HCT116 (cell line): ENCODE measurements at regions not wholly inside any gene's neighbourhood (a gene's known extent, or its start where the extent isn't known, plus 50 kb on each side); places are given as distances from the start of the nearest gene placed in this dataset.

Experiments used
- ATAC-seq: fragments of 200-7000 bp; cut with Tn5 transposase; 2 replicates; pipeline ENCODE4 v1.9.1; 2020; ENCODE audit warnings: mild to moderate bottlenecking, moderate library complexity
- BruUV-seq: library from RNA; stranded (reverse); fragments of 400-500 nt; replicated peaks from 2 replicates; lab custom pipeline; 2021; lab: Mats Ljungman, UMichigan
- CTCF ChIA-PET: fragments of 300-600 bp; sonication (Branson Sonifier 250); formaldehyde crosslinking; loops from one replicate; lab custom pipeline; 2021; ENCODE audit warnings: antibody characterized with exemption; lab: Charles Lee
- POLR2A ChIA-PET: fragments of 300-600, 350-600 bp; sonication (Branson Sonifier 250); formaldehyde crosslinking; loops from one replicate; lab custom pipeline; 2021; ENCODE audit warnings: antibody characterized with exemption; lab: Charles Lee
- RAD21 ChIA-PET, 2 experiments: fragments of 300-600 bp; sonication (Branson Sonifier 250); formaldehyde crosslinking; loops; one replicate each; lab custom pipeline; 2023; ENCODE audit warnings: low total read pairs in 2 of 2; ENCODE audit not compliant: uncharacterized antibody in 2 of 2, unreplicated experiment in 2 of 2, low non-redundant PET in 1 of 2; lab: Charles Lee
- DNase-seq: peaks from one replicate; pipeline ENCODE4 v3.0.0-alpha.2; 2010; ENCODE audit warnings: low read depth, low spot score
- H2AFZ ChIP-seq: fragments of 200-600 bp; shearing (Covaris generic), sonication (generic); 2 replicates; pipeline ENCODE4 v1.6.1; 2017; ENCODE audit warnings: low read depth, mixed run types, mixed read lengths, antibody characterized with exemption, low read length; ENCODE audit not compliant: poor library complexity, severe bottlenecking
- H3K27ac ChIP-seq: 2 replicates; pipeline ENCODE4 v1.5.1; 2012; ENCODE audit warnings: low read depth, low read length
- H3K27me3 ChIP-seq: fragments of 200-600 bp; sonication (generic); 2 replicates; pipeline ENCODE4 v1.6.1; 2016; ENCODE audit warnings: mixed run types, low read length, mixed read lengths; ENCODE audit not compliant: insufficient read depth
- H3K36me3 ChIP-seq, 2 experiments: fragments of 200-500 bp in 1 of 2; fragments of 200-600 bp in 1 of 2; sonication (Bioruptor generic) in 1 of 2; sonication (generic) in 1 of 2; 2 replicates each; pipeline versions ENCODE4 v1.5.1 to v1.6.1; 2014 to 2016; ENCODE audit warnings: low read length in 2 of 2, inconsistent platforms in 1 of 2, mixed read lengths in 1 of 2, mixed run types in 1 of 2; ENCODE audit not compliant: insufficient read depth in 2 of 2, control insufficient read depth in 1 of 2
- H3K4me1 ChIP-seq, 2 experiments: fragments of 200-600 bp in 1 of 2; sonication (generic) in 1 of 2; 2 replicates each; pipeline versions ENCODE4 v1.5.1 to v1.6.1; 2012 to 2017; ENCODE audit warnings: low read length in 2 of 2, inconsistent platforms in 1 of 2, mild to moderate bottlenecking in 1 of 2, mixed read lengths in 1 of 2, mixed run types in 1 of 2, moderate library complexity in 1 of 2; ENCODE audit not compliant: insufficient read depth in 2 of 2, control insufficient read depth in 1 of 2
- H3K4me2 ChIP-seq: fragments of 200-600 bp; sonication (generic); 2 replicates; pipeline ENCODE4 v1.6.1; 2017; ENCODE audit warnings: mixed run types, low read length, mixed read lengths
- H3K4me3 ChIP-seq, 2 experiments: fragments of 200-600 bp in 1 of 2; sonication (generic) in 1 of 2; replicated peaks in 1 of 2; 2 replicates each; pipeline ENCODE4 v1.5.1; 2011 to 2016; ENCODE audit warnings: low read length in 2 of 2, control low read depth in 1 of 2, low read depth in 1 of 2, mild to moderate bottlenecking in 1 of 2, mixed read lengths in 1 of 2, mixed run types in 1 of 2
- H3K79me2 ChIP-seq: fragments of 200-600 bp; sonication (generic); 2 replicates; pipeline ENCODE4 v1.6.1; 2017; ENCODE audit warnings: mild to moderate bottlenecking, mixed run types, low read length, moderate library complexity, mixed read lengths; ENCODE audit not compliant: insufficient read depth
- H3K9ac ChIP-seq: fragments of 200-600 bp; sonication (generic); 2 replicates; pipeline ENCODE4 v1.6.1; 2016; ENCODE audit warnings: low read length, mixed read lengths
- H3K9me2 ChIP-seq: fragments of 200-600 bp; sonication (generic), shearing (Covaris generic); 2 replicates; pipeline ENCODE4 v1.6.1; 2017; ENCODE audit warnings: mixed run types, mild to moderate bottlenecking, moderate library complexity; ENCODE audit not compliant: insufficient read depth
- H3K9me3 ChIP-seq, 2 experiments: fragments of 200-500 bp in 1 of 2; fragments of 200-600 bp in 1 of 2; sonication (Bioruptor generic) in 1 of 2; sonication (generic) in 1 of 2; 2 replicates each; pipeline ENCODE4 v1.6.1; 2014 to 2017; ENCODE audit warnings: low read length in 2 of 2, mixed read lengths in 2 of 2, inconsistent platforms in 1 of 2, low read depth in 1 of 2, mild to moderate bottlenecking in 1 of 2, mixed run types in 1 of 2, moderate library complexity in 1 of 2; ENCODE audit not compliant: control insufficient read depth in 1 of 2, insufficient read depth in 1 of 2
- H4K20me1 ChIP-seq: fragments of 200-600 bp; sonication (generic), shearing (Covaris generic); 2 replicates; pipeline ENCODE4 v1.6.1; 2017; ENCODE audit warnings: mixed run types, mild to moderate bottlenecking, moderate library complexity; ENCODE audit not compliant: insufficient read depth
- CTCF ChIP-seq, 3 experiments: fragments of 200-600 bp in 1 of 3; sonication (generic) in 1 of 3; IDR thresholded peaks in 2 of 3; conservative IDR thresholded peaks in 1 of 3; 2 replicates each; pipeline ENCODE4 v1.5.1; 2012 to 2017; ENCODE audit warnings: low read depth in 2 of 3, low read length in 2 of 3, antibody characterized with exemption in 1 of 3, borderline replicate concordance in 1 of 3, control low read depth in 1 of 3, mild to moderate bottlenecking in 1 of 3, mixed read lengths in 1 of 3, mixed run types in 1 of 3, moderate library complexity in 1 of 3; ENCODE audit not compliant: insufficient read depth in 1 of 3
- POLR2AphosphoS5 ChIP-seq: IDR thresholded peaks from 2 replicates; pipeline ENCODE4 v1.6.1; 2011; ENCODE audit warnings: mild to moderate bottlenecking, low read depth, low read length, moderate library complexity
- intact Hi-C: fragments of 100-400 bp; cut with micrococcal nuclease; formaldehyde crosslinking; loops from 2 replicates; pipeline ENCODE4 v1.10.0; 2022
- TF ChIP-seq, protein P1 (sequence below): IDR thresholded peaks from 2 replicates; pipeline ENCODE4 v1.6.1; 2012; ENCODE audit warnings: low read depth

DNA sequence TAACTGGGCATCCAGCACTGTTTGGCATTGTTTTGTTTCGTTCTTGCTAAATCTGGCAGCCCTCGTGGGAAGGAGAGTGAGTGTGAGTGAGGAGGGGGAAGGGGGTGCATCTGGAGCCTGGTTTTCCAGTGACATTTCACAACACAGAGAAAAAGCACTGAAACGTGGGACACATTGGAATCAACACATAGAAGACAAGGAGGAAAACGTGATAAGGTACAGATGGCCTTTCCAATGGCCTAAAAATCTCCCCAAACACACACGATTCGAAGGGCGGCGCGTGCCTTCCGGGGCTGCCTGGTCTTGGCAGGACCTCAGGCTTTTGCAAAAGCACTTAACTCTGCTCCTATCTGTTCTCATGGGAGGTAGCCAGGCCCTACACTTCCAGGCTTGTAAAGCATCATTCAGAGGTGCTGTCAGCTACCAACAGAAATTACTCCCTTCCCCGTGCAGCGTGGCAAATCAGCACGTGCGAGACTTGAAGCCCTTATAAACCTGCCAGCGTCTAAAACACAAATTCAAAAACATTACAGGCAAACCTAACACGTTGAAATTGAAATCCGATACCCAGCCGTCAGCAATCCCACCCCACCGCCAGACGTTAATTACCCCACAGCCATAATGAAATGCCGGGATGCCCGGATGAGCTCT lies 129.4 kb downstream of the OLFM1 start (continued):
- no peak for TF ChIP-seq POLR2AphosphoS5

DNA sequence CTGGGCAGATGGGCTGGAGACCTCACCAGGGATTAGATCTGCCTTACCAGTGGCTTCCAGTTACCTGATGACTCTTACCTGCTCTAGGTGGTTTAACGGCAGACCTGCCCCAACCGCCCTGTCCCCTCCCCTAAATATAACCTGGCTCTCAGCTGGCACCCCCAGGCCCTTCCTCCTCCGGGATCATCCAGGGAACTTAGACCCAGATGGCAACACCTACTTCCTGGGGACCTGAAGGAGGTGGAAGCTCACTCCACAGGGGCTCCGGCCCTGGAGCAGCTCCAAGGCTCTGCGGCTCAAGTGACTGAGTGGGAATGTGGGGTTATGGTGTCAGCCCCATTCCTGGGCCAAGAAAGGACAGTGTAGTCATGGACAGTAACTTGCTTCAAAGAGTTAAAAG lies 130.4 kb downstream of the OLFM1 start:
- H2AFZ ChIP-seq: no peak overlapping the region
- H3K4me1 ChIP-seq: no peaks in the 10 kb centered on the region
- no peak overlapping the region for H3K4me3 ChIP-seq
- no peaks in the 10 kb centered on the region for H4K20me1 ChIP-seq
- H3K9me3 ChIP-seq: no peaks in the 10 kb centered on the region
- H3K9ac ChIP-seq: no peak overlapping the region
- H3K27ac ChIP-seq: no peak overlapping the region
- TF ChIP-seq, protein P1, sequence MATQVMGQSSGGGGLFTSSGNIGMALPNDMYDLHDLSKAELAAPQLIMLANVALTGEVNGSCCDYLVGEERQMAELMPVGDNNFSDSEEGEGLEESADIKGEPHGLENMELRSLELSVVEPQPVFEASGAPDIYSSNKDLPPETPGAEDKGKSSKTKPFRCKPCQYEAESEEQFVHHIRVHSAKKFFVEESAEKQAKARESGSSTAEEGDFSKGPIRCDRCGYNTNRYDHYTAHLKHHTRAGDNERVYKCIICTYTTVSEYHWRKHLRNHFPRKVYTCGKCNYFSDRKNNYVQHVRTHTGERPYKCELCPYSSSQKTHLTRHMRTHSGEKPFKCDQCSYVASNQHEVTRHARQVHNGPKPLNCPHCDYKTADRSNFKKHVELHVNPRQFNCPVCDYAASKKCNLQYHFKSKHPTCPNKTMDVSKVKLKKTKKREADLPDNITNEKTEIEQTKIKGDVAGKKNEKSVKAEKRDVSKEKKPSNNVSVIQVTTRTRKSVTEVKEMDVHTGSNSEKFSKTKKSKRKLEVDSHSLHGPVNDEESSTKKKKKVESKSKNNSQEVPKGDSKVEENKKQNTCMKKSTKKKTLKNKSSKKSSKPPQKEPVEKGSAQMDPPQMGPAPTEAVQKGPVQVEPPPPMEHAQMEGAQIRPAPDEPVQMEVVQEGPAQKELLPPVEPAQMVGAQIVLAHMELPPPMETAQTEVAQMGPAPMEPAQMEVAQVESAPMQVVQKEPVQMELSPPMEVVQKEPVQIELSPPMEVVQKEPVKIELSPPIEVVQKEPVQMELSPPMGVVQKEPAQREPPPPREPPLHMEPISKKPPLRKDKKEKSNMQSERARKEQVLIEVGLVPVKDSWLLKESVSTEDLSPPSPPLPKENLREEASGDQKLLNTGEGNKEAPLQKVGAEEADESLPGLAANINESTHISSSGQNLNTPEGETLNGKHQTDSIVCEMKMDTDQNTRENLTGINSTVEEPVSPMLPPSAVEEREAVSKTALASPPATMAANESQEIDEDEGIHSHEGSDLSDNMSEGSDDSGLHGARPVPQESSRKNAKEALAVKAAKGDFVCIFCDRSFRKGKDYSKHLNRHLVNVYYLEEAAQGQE: no peak
- TF ChIP-seq CTCF (IDR thresholded peaks at IDR 0.05 in 2 of 3, conservative IDR thresholded peaks at IDR 0.05 in 1 of 3; ENCODE audit: borderline replicate concordance in 1 of 3, insufficient read depth in 1 of 3, low read depth in 2 of 3, low read length in 2 of 3): no peak
- BruUV-seq: no TSS peak
- H3K9me2 ChIP-seq: no peaks in the 10 kb centered on the region
- RAD21 ChIA-PET: no interaction called here
- CTCF ChIA-PET: no interaction called here
- POLR2A ChIA-PET: no interaction called here
- DNase-seq (no peak), ATAC-seq (no peak)
- no peak overlapping the region for H3K4me2 ChIP-seq
- intact Hi-C loops: loop anchor here (10.0 kb wide), 1 partner anchor 57 kb away; no protein-coding TSS in a partner anchor
- H3K79me2 ChIP-seq: no peaks in the 10 kb centered on the region
- 0 out of 2 replicates have a peak, but pooled peaks cover 4% of the 10 kb centered on the region for H3K27me3 ChIP-seq
- H3K36me3 ChIP-seq: no peaks in the 10 kb centered on the region
